ENCODE measurements at regions not wholly inside any gene's neighbourhood (a gene's known extent, or its start where the extent isn't known, plus 50 kb on each side); places are given as distances from the start of the nearest gene placed in this dataset.
"Not testable (repeated sequence)": the region's sequence is repeated elsewhere in the genome, so short reads cannot be mapped to it uniquely, and the experiment has no call there.

- Mint-ChIP-seq H3K36me3 (no peaks in the 10 kb centered on the region), H3K9me3 (no peaks in the 10 kb centered on the region), H3K27ac (no peak overlapping the region)
- no peak for ATAC-seq
- DNase-seq (ENCODE audit: low spot score in 2 of 2): no peak
Observed at GRCh38 chr2:133849341-133849740, 281.1 kb upstream of the NCKAP5 start.

DNA sequence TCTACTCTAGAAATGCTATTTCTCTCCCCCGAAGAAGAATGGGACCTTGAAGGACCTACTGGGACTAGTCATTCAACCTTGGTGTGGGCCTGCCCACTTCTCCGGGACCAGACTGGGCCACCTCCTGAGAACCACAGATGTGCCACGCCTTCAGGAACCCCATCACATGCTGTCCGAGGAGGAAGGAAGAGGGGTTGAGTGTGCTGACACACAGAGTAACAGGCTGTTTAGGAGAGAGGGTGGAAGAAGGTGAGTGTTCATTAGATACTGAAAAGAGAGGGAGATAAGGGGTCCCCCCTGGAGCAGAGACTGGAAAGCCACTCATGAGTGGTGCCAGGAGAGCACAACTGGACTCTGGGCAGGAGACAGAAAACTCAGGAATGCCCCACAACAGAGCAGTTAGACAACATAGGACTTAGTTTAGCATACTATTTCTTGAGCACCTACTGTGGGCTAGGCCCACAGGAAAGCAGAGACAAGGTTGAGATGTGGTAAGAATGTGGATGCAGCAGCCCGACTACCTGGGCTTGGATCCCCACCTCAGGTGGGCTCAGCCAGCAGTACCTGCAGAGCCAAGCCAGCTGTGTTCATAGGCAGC lies 286.4 kb upstream of the NCKAP5 start:
- ATAC-seq (no peak), DNase-seq (ENCODE audit: low spot score in 2 of 2) (no peak)
- Mint-ChIP-seq H3K27ac (no peak overlapping the region), H3K9me3 (no peaks in the 10 kb centered on the region), H3K36me3 (no peaks in the 10 kb centered on the region)

DNA sequence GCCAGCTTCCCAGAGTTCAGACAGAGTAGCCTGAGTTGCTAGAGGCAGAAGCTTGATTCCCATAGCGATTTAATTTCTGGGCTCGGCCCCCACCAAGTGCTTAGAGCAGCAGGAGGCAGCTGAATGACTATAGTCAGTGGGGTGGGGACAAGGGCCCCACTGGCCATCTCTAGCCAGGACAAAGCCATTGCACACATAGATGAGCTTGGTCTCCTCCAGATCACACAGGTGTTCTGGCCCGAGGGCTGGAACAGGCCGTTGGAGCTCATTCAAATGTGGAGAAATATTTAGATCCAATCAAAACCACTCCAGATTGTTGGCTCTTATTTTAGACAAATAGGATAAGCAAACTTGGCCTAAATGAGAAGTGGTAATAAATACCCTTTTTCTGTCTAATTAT lies 287.3 kb upstream of the NCKAP5 start:
- ATAC-seq (no peak), DNase-seq (ENCODE audit: low spot score in 2 of 2) (no peak)
- Mint-ChIP-seq H3K9me3 (no peaks in the 10 kb centered on the region), H3K36me3 (no peaks in the 10 kb centered on the region), H3K27ac (no peak overlapping the region)

- Mint-ChIP-seq H3K36me3 (no peaks in the 10 kb centered on the region), H3K27ac (peak overlapping the region in 1 of 2 donors; percentile 1), H3K9me3 (no peaks in the 10 kb centered on the region)
- ATAC-seq (no peak), DNase-seq (ENCODE audit: low spot score in 2 of 2) (no peak)
Observed at GRCh38 chr2:133856678-133857077, 288.4 kb upstream of the NCKAP5 start.

DNA sequence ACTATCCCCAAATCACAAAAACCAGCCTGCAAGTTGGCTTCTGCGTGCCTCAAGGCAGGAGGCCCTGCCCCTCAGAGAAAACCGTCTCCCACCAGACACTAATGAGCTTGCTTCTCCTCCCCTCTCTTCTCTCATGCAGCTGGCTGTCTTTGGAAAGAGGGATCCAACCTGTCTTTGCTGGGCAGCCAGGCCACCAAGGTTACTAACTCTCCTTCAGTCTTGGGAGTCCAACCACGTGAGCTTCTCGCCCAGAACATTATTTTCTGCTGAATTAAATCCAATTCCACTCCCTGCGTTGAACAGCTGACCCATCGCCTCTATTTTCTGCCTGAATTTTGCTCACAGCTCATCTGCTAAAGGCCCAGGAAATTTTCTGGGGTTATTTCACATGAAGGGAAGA lies 291.3 kb upstream of the NCKAP5 start:
- no peak for DNase-seq (ENCODE audit: low spot score in 2 of 2)
- no peak for ATAC-seq
- Mint-ChIP-seq H3K27ac (no peak overlapping the region), H3K9me3 (no peaks in the 10 kb centered on the region), H3K36me3 (no peaks in the 10 kb centered on the region)

- ATAC-seq: no peak
- no peaks in the 10 kb centered on the region for H3K36me3 Mint-ChIP-seq
- H3K9me3 Mint-ChIP-seq: no peaks in the 10 kb centered on the region
- no peak for DNase-seq (ENCODE audit: low spot score in 2 of 2)
- H3K27ac Mint-ChIP-seq: no peak overlapping the region
Observed at GRCh38 chr2:133862400-133862977, 294.2 kb upstream of the NCKAP5 start.

DNA sequence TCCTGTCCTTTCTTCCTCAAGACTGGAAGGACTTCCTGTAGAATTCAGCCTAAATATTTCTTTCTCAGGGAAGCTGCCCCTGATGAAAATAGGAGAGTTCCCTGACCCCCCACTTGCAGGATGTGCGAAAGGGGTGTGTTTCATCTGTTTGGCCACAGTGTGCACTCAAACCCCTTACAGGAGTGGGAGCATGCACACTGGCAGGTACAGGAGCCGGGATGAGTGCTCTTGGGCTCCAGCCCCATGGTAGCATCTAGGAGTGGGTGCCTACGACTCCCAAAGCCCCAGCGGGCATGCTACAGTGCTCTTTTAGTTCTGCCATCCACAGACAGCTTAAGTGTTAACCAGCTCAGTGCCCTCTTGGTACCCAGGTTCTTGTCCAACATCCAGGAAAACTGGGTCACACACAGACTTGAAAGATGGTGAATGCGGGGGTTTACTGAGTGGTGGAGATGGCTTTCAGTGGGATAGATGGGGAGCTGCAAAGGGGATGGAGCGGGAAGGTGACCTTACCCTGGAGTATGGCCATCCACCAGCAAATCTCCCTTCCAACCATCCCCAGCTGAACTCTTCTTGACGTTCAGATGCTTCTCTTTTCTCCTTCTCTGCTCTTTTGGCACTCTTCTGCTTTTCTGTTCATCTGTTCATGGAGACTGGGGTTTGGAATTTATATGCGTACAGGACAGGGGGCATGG lies 295.0 kb upstream of the NCKAP5 start:
- DNase-seq (ENCODE audit: low spot score in 2 of 2) (no peak), ATAC-seq (no peak)
- Mint-ChIP-seq H3K27ac (no peak overlapping the region), H3K36me3 (no peaks in the 10 kb centered on the region), H3K9me3 (no peaks in the 10 kb centered on the region)

GRCh38 chr2:133865141-133865540 lies 296.9 kb upstream of the NCKAP5 start:
- Mint-ChIP-seq H3K36me3 (no peaks in the 10 kb centered on the region), H3K27ac (no peak overlapping the region), H3K9me3 (no peaks in the 10 kb centered on the region)
- ATAC-seq (no peak), DNase-seq (ENCODE audit: low spot score in 2 of 2) (no peak)

- no peaks in the 10 kb centered on the region for H3K36me3 Mint-ChIP-seq
- no peak overlapping the region for H3K27ac Mint-ChIP-seq
- no peak for ATAC-seq
- DNase-seq (ENCODE audit: low spot score in 2 of 2): no peak
- no peaks in the 10 kb centered on the region for H3K9me3 Mint-ChIP-seq
Observed at GRCh38 chr2:133867166-133867565, 298.9 kb upstream of the NCKAP5 start.

GRCh38 chr2:133871545-133872209 lies 303.4 kb upstream of the NCKAP5 start:
- ATAC-seq (no peak), DNase-seq (ENCODE audit: low spot score in 2 of 2) (no peak)
- no peaks in the 10 kb centered on the region for H3K36me3 Mint-ChIP-seq
- no peaks in the 10 kb centered on the region for H3K9me3 Mint-ChIP-seq
- H3K27ac Mint-ChIP-seq: no peak overlapping the region

- DNase-seq (ENCODE audit: low spot score in 2 of 2) (no peak), ATAC-seq (no peak)
- Mint-ChIP-seq H3K27ac (no peak overlapping the region), H3K36me3 (no peaks in the 10 kb centered on the region), H3K9me3 (no peaks in the 10 kb centered on the region)
Observed at GRCh38 chr2:133878326-133878725, 310.1 kb upstream of the NCKAP5 start.

DNA sequence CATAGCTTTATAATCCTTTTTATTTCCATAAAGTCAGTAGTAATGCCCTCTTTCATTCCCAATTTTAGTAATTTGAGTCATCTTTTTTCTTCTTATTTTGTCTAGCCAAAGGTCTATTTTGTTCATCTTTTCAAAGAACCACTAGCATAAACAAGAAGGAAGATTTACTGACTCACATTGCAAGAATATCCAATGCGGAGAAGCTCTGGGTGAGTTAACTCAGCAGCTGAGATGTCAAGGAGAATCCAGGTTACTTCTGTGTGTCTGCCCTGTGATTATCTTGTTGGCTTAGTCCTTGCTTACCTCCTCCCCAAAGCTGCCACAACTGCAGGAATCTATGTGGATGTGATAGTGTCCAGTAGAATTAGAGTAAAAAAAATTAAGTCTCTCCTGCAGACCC lies 311.4 kb upstream of the NCKAP5 start:
- Mint-ChIP-seq H3K9me3 (no peaks in the 10 kb centered on the region), H3K27ac (no peak overlapping the region), H3K36me3 (no peaks in the 10 kb centered on the region)
- DNase-seq (ENCODE audit: low spot score in 2 of 2): no peak
- no peak for ATAC-seq

- not testable (repeated sequence) for DNase-seq (ENCODE audit: low spot score in 2 of 2); ATAC-seq; H3K27ac Mint-ChIP-seq; H3K9me3 Mint-ChIP-seq; H3K36me3 Mint-ChIP-seq
Observed at GRCh38 chr2:133882159-133882558, 313.9 kb upstream of the NCKAP5 start.

DNA sequence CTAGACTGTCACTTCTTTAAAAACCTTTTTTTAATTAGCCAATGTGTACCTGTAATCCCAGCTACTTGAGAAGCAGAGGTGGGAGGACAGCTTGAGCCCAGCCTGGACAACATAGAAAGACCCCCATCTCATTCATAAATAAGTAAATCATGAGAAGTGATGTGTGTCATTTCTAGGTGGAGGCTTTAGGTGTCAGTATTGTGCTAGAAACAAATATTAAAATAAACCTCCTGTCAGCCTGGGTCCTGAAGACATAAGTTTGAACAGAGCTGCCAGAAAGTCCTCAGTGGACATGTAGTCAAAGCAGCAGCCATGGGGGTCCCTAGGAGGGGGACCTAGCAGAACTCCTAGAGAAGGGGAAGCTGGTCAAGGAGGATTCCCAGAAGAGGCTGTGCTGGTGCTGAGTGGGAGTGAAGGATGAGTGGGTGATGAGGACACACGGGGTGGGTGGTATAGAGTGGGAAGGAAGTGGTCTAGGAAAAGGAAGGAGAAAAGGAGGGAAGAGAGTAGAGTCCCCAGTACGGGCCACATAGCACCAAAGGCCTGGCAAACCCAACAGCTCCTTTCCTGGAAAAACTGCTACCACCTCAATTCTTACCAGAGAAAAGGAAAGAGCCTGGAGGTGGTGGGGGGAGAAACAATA lies 316.6 kb upstream of the NCKAP5 start:
- Mint-ChIP-seq H3K9me3 (no peaks in the 10 kb centered on the region), H3K36me3 (no peaks in the 10 kb centered on the region), H3K27ac (no peak overlapping the region)
- DNase-seq (ENCODE audit: low spot score in 2 of 2): no peak
- peak in 1 of 2 donors; percentile 26 for ATAC-seq

- DNase-seq (ENCODE audit: low spot score in 2 of 2): no peak
- no peak overlapping the region for H3K27ac Mint-ChIP-seq
- ATAC-seq: no peak
- H3K36me3 Mint-ChIP-seq: no peaks in the 10 kb centered on the region
- no peaks in the 10 kb centered on the region for H3K9me3 Mint-ChIP-seq
Observed at GRCh38 chr2:133885847-133886246, 317.6 kb upstream of the NCKAP5 start.

- no peaks in the 10 kb centered on the region for H3K36me3 Mint-ChIP-seq
- no peaks in the 10 kb centered on the region for H3K9me3 Mint-ChIP-seq
- peak in 1 of 2 donors; percentile 45 for DNase-seq (ENCODE audit: low spot score in 2 of 2)
- ATAC-seq: peak; percentile 34 to 66
- H3K27ac Mint-ChIP-seq: no peak overlapping the region
Observed at GRCh38 chr2:133886735-133887675, 318.7 kb upstream of the NCKAP5 start.

All from activated naive CD4-positive, alpha-beta T cell treated with anti-CD3 and anti-CD28 coated beads, Interleukin-2, amount 50 U/mL, for 72 hours (primary cell).